CD4-positive, alpha-beta T cell (primary cell): ENCODE measurements at regions not wholly inside any gene's neighbourhood (a gene's known extent, or its start where the extent isn't known, plus 50 kb on each side); places are given as distances from the start of the nearest gene placed in this dataset.

ENCODE experiments used
- ATAC-seq: fragments of 200-7000 bp; cut with Tn5 transposase; one replicate; pipeline ENCODE4 v1.10.0; 2022; ENCODE audit warnings: mild to moderate bottlenecking; ENCODE audit not compliant: poor library complexity
- CTCF ChIA-PET: fragments of 350-600 bp; sonication (Branson Sonifier 250); formaldehyde crosslinking; loops from one replicate; lab custom pipeline; 2021; ENCODE audit warnings: antibody characterized with exemption, inconsistent platforms; lab: Charles Lee
- POLR2A ChIA-PET: fragments of 350-600 bp; sonication (Branson Sonifier 250); formaldehyde crosslinking; loops from one replicate; lab custom pipeline; 2021; ENCODE audit warnings: antibody characterized with exemption, inconsistent platforms; lab: Charles Lee
- DNase-seq, 14 experiments: peaks; one replicate each; pipeline ENCODE4 v3.0.0-alpha.2; 2013 to 2020; ENCODE audit warnings: mixed read lengths in 2 of 14
- H3K27ac ChIP-seq, 2 donors: one replicate each; pipeline versions ENCODE4 v1.5.1 to v1.7.0; 2013; ENCODE audit warnings: low read length in 2 of 2, low read depth in 1 of 2, mild to moderate bottlenecking in 1 of 2
- H3K27me3 ChIP-seq, 2 experiments: 1 replicate in 1 of 2; 2 replicates in 1 of 2; pipeline versions ENCODE4 v1.6.1 to v1.7.0; 2013; ENCODE audit warnings: low read length in 2 of 2, control low read depth in 1 of 2, mild to moderate bottlenecking in 1 of 2, moderate library complexity in 1 of 2; ENCODE audit not compliant: insufficient read depth in 2 of 2, control insufficient read depth in 1 of 2
- H3K36me3 ChIP-seq: one replicate; pipeline ENCODE4 v1.6.1; 2013; ENCODE audit warnings: low read length, control low read depth; ENCODE audit not compliant: insufficient read depth
- H3K4me1 ChIP-seq: one replicate; pipeline ENCODE4 v1.6.1; 2013; ENCODE audit warnings: low read length, control low read depth; ENCODE audit not compliant: insufficient read depth
- H3K4me3 ChIP-seq: one replicate; pipeline ENCODE4 v1.5.1; 2013; ENCODE audit warnings: mild to moderate bottlenecking, low read length, moderate library complexity
- H3K9me3 ChIP-seq, 2 experiments: 1 replicate in 1 of 2; 2 replicates in 1 of 2; pipeline versions ENCODE4 v1.6.1 to v1.7.0; 2013; ENCODE audit warnings: low read length in 2 of 2, mild to moderate bottlenecking in 2 of 2, control low read depth in 1 of 2, moderate library complexity in 1 of 2; ENCODE audit not compliant: control insufficient read depth in 1 of 2, insufficient read depth in 1 of 2
- H3K27ac Mint-ChIP-seq: one replicate; pipeline ENCODE4 v1.8.0; 2020; ENCODE audit warnings: mixed read lengths
- H3K27me3 Mint-ChIP-seq: one replicate; pipeline ENCODE4 v1.8.0; 2021; ENCODE audit warnings: mixed read lengths
- H3K36me3 Mint-ChIP-seq: one replicate; pipeline ENCODE4 v1.8.0; 2021; ENCODE audit warnings: low read depth, mixed read lengths
- H3K4me1 Mint-ChIP-seq: one replicate; pipeline ENCODE4 v1.8.0; 2021; ENCODE audit warnings: low read depth, mixed read lengths
- H3K4me3 Mint-ChIP-seq: one replicate; pipeline ENCODE4 v1.8.0; 2020; ENCODE audit warnings: mild to moderate bottlenecking, mixed read lengths
- H3K9me3 Mint-ChIP-seq: one replicate; pipeline ENCODE4 v1.8.0; 2020; ENCODE audit warnings: mixed read lengths
- intact Hi-C, 2 experiments: fragments of 100-400 bp; cut with DNase I in 1 of 2; cut with micrococcal nuclease in 1 of 2; formaldehyde crosslinking; loops; one replicate each; pipeline versions ENCODE4 v1.15.1 to v1.9.0; 2023 to 2025; cut with DNase I, micrococcal nuclease
- TF ChIP-seq, protein P1 (sequence below): fragments of 200-600 bp; IDR thresholded peaks from one replicate; pipeline ENCODE4 v1.8.0; 2022; ENCODE audit warnings: antibody characterized with exemption, mild to moderate bottlenecking

- Histone ChIP-seq H3K27ac (no peak overlapping the region), H3K9me3 (peaks cover 0 to 8% of the 10 kb centered on the region in 2 experiments), H3K27me3 (no peaks in the 10 kb centered on the region), H3K4me1 (no peaks in the 10 kb centered on the region), H3K36me3 (no peaks in the 10 kb centered on the region), H3K4me3 (no peak overlapping the region)
- CTCF ChIA-PET, result no interaction called here
- Mint-ChIP-seq H3K36me3 (no peaks in the 10 kb centered on the region), H3K27me3 (no peaks in the 10 kb centered on the region), H3K27ac (no peak overlapping the region), H3K4me1 (no peaks in the 10 kb centered on the region), H3K9me3 (peaks cover 12% of the 10 kb centered on the region), H3K4me3 (no peak overlapping the region)
- TF ChIP-seq, protein P1, sequence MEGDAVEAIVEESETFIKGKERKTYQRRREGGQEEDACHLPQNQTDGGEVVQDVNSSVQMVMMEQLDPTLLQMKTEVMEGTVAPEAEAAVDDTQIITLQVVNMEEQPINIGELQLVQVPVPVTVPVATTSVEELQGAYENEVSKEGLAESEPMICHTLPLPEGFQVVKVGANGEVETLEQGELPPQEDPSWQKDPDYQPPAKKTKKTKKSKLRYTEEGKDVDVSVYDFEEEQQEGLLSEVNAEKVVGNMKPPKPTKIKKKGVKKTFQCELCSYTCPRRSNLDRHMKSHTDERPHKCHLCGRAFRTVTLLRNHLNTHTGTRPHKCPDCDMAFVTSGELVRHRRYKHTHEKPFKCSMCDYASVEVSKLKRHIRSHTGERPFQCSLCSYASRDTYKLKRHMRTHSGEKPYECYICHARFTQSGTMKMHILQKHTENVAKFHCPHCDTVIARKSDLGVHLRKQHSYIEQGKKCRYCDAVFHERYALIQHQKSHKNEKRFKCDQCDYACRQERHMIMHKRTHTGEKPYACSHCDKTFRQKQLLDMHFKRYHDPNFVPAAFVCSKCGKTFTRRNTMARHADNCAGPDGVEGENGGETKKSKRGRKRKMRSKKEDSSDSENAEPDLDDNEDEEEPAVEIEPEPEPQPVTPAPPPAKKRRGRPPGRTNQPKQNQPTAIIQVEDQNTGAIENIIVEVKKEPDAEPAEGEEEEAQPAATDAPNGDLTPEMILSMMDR, result no peak
- DNase-seq (no peak), ATAC-seq (no peak)
- POLR2A ChIA-PET, result no interaction called here
- intact Hi-C loops, result no loop called here
Observed at GRCh38 chr4:132660181-132660580, 488.9 kb upstream of the PCDH10 start.

DNA sequence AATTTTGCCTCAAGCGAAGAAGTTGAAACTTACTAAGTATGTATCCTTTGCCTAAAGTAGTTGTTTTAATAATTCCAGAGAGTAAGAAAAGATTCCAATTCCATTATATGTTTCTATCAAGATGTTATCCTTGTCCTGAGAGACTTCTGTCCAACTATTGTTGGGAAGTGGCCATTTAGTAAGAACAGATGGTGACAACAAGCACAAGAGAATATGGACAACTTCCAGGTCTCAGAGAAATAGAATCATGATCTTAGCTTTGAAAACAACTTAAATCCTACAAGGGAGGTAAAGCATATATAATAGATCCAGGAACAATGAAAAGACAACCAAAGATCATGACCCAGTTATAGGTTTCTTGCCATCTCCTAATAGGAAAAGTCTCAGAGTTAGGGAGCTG, 486.6 kb upstream of the PCDH10 start:
- Mint-ChIP-seq H3K27ac (no peak overlapping the region), H3K36me3 (no peaks in the 10 kb centered on the region), H3K4me3 (no peak overlapping the region), H3K4me1 (no peaks in the 10 kb centered on the region), H3K27me3 (no peaks in the 10 kb centered on the region), H3K9me3 (peaks cover 8% of the 10 kb centered on the region)
- Histone ChIP-seq H3K36me3 (no peaks in the 10 kb centered on the region), H3K27me3 (no peaks in the 10 kb centered on the region), H3K9me3 (peaks cover 0 to 8% of the 10 kb centered on the region in 2 experiments), H3K4me3 (no peak overlapping the region), H3K27ac (no peak overlapping the region), H3K4me1 (no peaks in the 10 kb centered on the region)
- POLR2A ChIA-PET, result no interaction called here
- TF ChIP-seq, protein P1, result no peak
- intact Hi-C loops, result no loop called here
- CTCF ChIA-PET, result no interaction called here
- no peak for DNase-seq
- ATAC-seq, result no peak

GRCh38 chr4:132669786-132670185, 479.3 kb upstream of the PCDH10 start:
- TF ChIP-seq, protein P1, result no peak
- H3K4me3 ChIP-seq, result no peak overlapping the region
- CTCF ChIA-PET, result no interaction called here
- Mint-ChIP-seq H3K4me3 (no peak overlapping the region), H3K4me1 (no peaks in the 10 kb centered on the region), H3K36me3 (no peaks in the 10 kb centered on the region), H3K27me3 (no peaks in the 10 kb centered on the region), H3K9me3 (peaks cover 12% of the 10 kb centered on the region), H3K27ac (no peak overlapping the region)
- no peaks in the 10 kb centered on the region for H3K27me3 ChIP-seq
- no peaks in the 10 kb centered on the region for H3K4me1 ChIP-seq
- no peaks in the 10 kb centered on the region for H3K9me3 ChIP-seq
- no peak for DNase-seq
- no peak overlapping the region for H3K27ac ChIP-seq
- H3K36me3 ChIP-seq, result no peaks in the 10 kb centered on the region
- no peak for ATAC-seq
- intact Hi-C loops, result no loop called here
- POLR2A ChIA-PET, result no interaction called here
